Parathyroid adenoma (tissue), 2 donors: ENCODE measurements at regions not wholly inside any gene's neighbourhood (a gene's known extent, or its start where the extent isn't known, plus 50 kb on each side); places are given as distances from the start of the nearest gene placed in this dataset.

Experiments used
- H2AFZ ChIP-seq: fragments of 300-600 bp; sonication (generic); one replicate; pipeline ENCODE4 v1.7.0; 2017; ENCODE audit warnings: antibody characterized with exemption, mild to moderate bottlenecking
- H3K27ac ChIP-seq: fragments of 300-600 bp; sonication (generic); one replicate; pipeline ENCODE4 v1.7.0; 2017
- H3K27me3 ChIP-seq: fragments of 300-600 bp; sonication (generic); one replicate; pipeline ENCODE4 v1.7.0; 2017; ENCODE audit warnings: low read length; ENCODE audit not compliant: control insufficient read depth, insufficient read depth
- H3K36me3 ChIP-seq: fragments of 300-600 bp; sonication (generic); one replicate; pipeline ENCODE4 v1.7.0; 2017; ENCODE audit warnings: low read length; ENCODE audit not compliant: control insufficient read depth, insufficient read depth
- H3K4me1 ChIP-seq: fragments of 300-600 bp; sonication (generic); one replicate; pipeline ENCODE4 v1.7.0; 2017; ENCODE audit warnings: control low read depth
- H3K4me2 ChIP-seq: fragments of 300-600 bp; sonication (generic); one replicate; pipeline ENCODE4 v1.7.0; 2017; ENCODE audit warnings: low read length
- H3K4me3 ChIP-seq: fragments of 300-600 bp; sonication (generic); one replicate; pipeline ENCODE4 v1.7.0; 2017; ENCODE audit warnings: low read depth, low read length
- H3K79me2 ChIP-seq: fragments of 300-600 bp; sonication (generic); one replicate; pipeline ENCODE4 v1.7.0; 2017; ENCODE audit warnings: control low read depth
- H3K9ac ChIP-seq: fragments of 300-600 bp; sonication (generic); one replicate; pipeline ENCODE4 v1.7.0; 2017; ENCODE audit warnings: mild to moderate bottlenecking
- H3K9me3 ChIP-seq: fragments of 300-600 bp; sonication (generic); one replicate; pipeline ENCODE4 v1.7.0; 2017; ENCODE audit warnings: low read length; ENCODE audit not compliant: control insufficient read depth
- TF ChIP-seq, protein P1 (sequence below): fragments of 300-600 bp; sonication (generic); IDR thresholded peaks from one replicate; pipeline ENCODE4 v1.7.0; 2017; ENCODE audit warnings: antibody characterized with exemption, mild to moderate bottlenecking
- donor health status: primary hyperparathyroidism.

GRCh38 chr10:2986391-2986801 lies 81.0 kb upstream of the PFKP start:
- Histone ChIP-seq H3K36me3 (no peaks in the 10 kb centered on the region), H3K9ac (no peak overlapping the region), H3K4me2 (no peak overlapping the region), H3K27ac (no peak overlapping the region), H3K27me3 (no peaks in the 10 kb centered on the region), H2AFZ (no peak overlapping the region), H3K4me3 (no peak overlapping the region), H3K9me3 (no peaks in the 10 kb centered on the region), H3K4me1 (no peaks in the 10 kb centered on the region), H3K79me2 (no peaks in the 10 kb centered on the region)
- TF ChIP-seq, protein P1, sequence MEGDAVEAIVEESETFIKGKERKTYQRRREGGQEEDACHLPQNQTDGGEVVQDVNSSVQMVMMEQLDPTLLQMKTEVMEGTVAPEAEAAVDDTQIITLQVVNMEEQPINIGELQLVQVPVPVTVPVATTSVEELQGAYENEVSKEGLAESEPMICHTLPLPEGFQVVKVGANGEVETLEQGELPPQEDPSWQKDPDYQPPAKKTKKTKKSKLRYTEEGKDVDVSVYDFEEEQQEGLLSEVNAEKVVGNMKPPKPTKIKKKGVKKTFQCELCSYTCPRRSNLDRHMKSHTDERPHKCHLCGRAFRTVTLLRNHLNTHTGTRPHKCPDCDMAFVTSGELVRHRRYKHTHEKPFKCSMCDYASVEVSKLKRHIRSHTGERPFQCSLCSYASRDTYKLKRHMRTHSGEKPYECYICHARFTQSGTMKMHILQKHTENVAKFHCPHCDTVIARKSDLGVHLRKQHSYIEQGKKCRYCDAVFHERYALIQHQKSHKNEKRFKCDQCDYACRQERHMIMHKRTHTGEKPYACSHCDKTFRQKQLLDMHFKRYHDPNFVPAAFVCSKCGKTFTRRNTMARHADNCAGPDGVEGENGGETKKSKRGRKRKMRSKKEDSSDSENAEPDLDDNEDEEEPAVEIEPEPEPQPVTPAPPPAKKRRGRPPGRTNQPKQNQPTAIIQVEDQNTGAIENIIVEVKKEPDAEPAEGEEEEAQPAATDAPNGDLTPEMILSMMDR, result no peak

DNA sequence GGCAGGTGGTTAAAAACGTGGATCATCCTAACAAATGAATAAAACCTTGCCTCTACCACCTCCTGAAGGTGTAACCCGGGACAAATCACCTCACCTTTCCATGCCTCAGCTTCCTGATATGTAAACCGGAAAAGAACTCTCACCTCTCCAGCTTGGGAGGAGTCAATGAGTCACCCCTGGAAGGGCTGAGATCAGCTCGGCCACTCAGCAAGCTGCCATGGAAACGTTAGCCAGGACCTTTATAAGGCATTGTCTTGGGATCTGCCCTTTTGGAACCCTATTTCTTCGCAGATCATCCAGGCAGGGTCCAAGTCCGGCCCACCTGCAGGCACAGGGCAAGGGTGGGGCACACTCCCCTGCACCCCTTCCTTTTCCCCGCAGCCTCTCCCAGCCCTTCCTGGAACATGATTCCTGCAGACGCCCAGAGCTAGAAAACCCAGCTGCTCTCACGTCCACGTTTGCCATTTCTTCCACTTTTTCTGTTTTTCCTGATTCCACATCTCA lies 81.6 kb upstream of the PFKP start:
- Histone ChIP-seq H3K27me3 (no peaks in the 10 kb centered on the region), H3K4me1 (no peaks in the 10 kb centered on the region), H3K4me3 (no peak overlapping the region), H3K27ac (no peak overlapping the region), H3K4me2 (no peak overlapping the region), H3K9ac (no peak overlapping the region), H2AFZ (no peak overlapping the region), H3K79me2 (no peaks in the 10 kb centered on the region), H3K36me3 (no peaks in the 10 kb centered on the region), H3K9me3 (no peaks in the 10 kb centered on the region)
- TF ChIP-seq, protein P1, result no peak

DNA sequence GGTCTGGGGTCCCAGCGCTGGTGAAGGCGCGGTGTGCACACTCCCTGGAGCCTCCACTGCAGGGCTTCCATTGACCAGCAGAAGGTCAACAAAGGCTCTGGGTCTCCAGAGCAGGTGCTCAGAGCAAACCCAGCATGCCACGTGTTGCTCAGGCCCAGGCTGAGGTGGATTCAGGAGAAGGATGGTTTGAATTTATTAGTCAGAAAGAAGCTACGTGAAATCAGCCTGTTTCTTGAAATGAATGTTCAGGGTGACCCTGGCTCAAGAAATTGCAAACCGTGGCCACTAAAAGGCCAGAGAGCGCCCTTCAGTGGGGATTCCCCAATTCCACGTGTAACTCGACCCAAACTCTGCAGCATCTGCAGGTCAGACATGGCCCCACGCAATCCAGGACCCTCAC lies 82.7 kb upstream of the PFKP start:
- no peaks in the 10 kb centered on the region for H3K79me2 ChIP-seq
- no peak overlapping the region for H3K4me3 ChIP-seq
- H2AFZ ChIP-seq, result no peak overlapping the region
- no peak overlapping the region for H3K27ac ChIP-seq
- TF ChIP-seq, protein P1, result no peak
- no peaks in the 10 kb centered on the region for H3K9me3 ChIP-seq
- H3K4me2 ChIP-seq, result no peak overlapping the region
- H3K27me3 ChIP-seq, result no peaks in the 10 kb centered on the region
- H3K4me1 ChIP-seq, result no peaks in the 10 kb centered on the region
- no peaks in the 10 kb centered on the region for H3K36me3 ChIP-seq
- H3K9ac ChIP-seq, result no peak overlapping the region

- no peak overlapping the region for H3K9ac ChIP-seq
- no peak overlapping the region for H2AFZ ChIP-seq
- no peaks in the 10 kb centered on the region for H3K27me3 ChIP-seq
- no peak overlapping the region for H3K4me2 ChIP-seq
- no peaks in the 10 kb centered on the region for H3K36me3 ChIP-seq
- no peak overlapping the region for H3K27ac ChIP-seq
- H3K4me1 ChIP-seq, result no peaks in the 10 kb centered on the region
- no peak overlapping the region for H3K4me3 ChIP-seq
- no peaks in the 10 kb centered on the region for H3K79me2 ChIP-seq
- TF ChIP-seq, protein P1, result no peak
- no peaks in the 10 kb centered on the region for H3K9me3 ChIP-seq
Observed at GRCh38 chr10:2982146-2982545, 85.2 kb upstream of the PFKP start.

DNA sequence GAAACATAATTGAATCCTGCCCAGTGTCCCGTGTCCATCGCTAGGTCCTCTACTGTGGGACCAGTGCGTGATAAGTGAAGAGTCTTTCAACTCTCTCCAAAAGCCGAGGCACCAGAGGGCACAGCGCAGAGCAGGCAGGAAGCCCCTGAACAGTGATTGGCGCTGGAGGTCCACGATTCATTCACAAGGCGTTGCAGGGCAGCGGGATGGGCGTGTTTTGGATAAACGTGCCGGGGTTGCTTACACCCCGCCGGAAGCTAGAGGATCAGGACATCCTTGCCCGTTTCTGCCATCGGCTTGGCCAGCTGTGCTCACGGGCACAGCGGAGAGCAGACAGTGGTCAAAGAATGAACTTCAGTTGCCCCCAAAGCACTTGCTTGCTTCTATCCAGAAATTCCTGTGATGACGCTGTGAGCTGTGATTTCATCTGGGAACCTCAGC lies 86.0 kb upstream of the PFKP start:
- H3K9ac ChIP-seq, result no peak overlapping the region
- TF ChIP-seq, protein P1, result no peak
- no peaks in the 10 kb centered on the region for H3K4me1 ChIP-seq
- H3K9me3 ChIP-seq, result no peaks in the 10 kb centered on the region
- no peak overlapping the region for H3K4me3 ChIP-seq
- H3K27ac ChIP-seq, result no peak overlapping the region
- no peaks in the 10 kb centered on the region for H3K79me2 ChIP-seq
- H3K27me3 ChIP-seq, result no peaks in the 10 kb centered on the region
- H2AFZ ChIP-seq, result no peak overlapping the region
- H3K36me3 ChIP-seq, result no peaks in the 10 kb centered on the region
- no peak overlapping the region for H3K4me2 ChIP-seq
